GM12878 (cell line): ENCODE measurements at regions not wholly inside any gene's neighbourhood (a gene's known extent, or its start where the extent isn't known, plus 50 kb on each side); places are given as distances from the start of the nearest gene placed in this dataset.

Experiments used
- ATAC-seq: fragments of 200-7000 bp; cut with Tn5 transposase; 3 replicates; pipeline ENCODE4 v1.9.1; 2020; ENCODE audit warnings: mild to moderate bottlenecking, moderate library complexity
- BruUV-seq: library from RNA; stranded (reverse); fragments of 400-500 nt; replicated peaks from 2 replicates; lab custom pipeline; 2021; lab: Mats Ljungman, UMichigan
- CTCF ChIA-PET: fragments of 300-600 bp; sonication (Branson Sonifier 250); formaldehyde crosslinking; extraction: SDS; loops from one replicate; lab custom pipeline; 2021; ENCODE audit warnings: inconsistent platforms; lab: Yijun Ruan, JAX
- POLR2A ChIA-PET: fragments of 350-600 bp; formaldehyde crosslinking; extraction: SDS; loops from one replicate; lab custom pipeline; 2021; ENCODE audit warnings: inconsistent platforms; lab: Charles Lee
- RAD21 ChIA-PET: fragments of 300-600 bp; sonication (Branson Sonifier 250); formaldehyde crosslinking; loops from one replicate; lab custom pipeline; 2023; ENCODE audit warnings: antibody characterized with exemption; ENCODE audit not compliant: unreplicated experiment; lab: Charles Lee
- SMC1A ChIA-PET: fragments of 300-600 bp; sonication (Branson Sonifier 250); formaldehyde crosslinking; loops from one replicate; lab custom pipeline; 2023; ENCODE audit not compliant: unreplicated experiment, uncharacterized antibody; lab: Charles Lee
- DNase-seq: peaks from one replicate; pipeline ENCODE4 v3.0.0-alpha.2; 2011; ENCODE audit warnings: low read depth, low spot score
- FAIRE-seq: peaks from 3 replicates; lab custom pipeline; 2011; peaks lifted over from hg19 to GRCh38; lab: Jason Lieb, UNC
- H2AFZ ChIP-seq: 2 replicates; pipeline ENCODE4 v1.6.0; 2011; ENCODE audit warnings: low read depth, low read length, control low read depth; ENCODE audit not compliant: control insufficient read depth
- H3K27ac ChIP-seq: 2 replicates; pipeline ENCODE4 v1.5.1; 2011; ENCODE audit warnings: control low read depth; ENCODE audit not compliant: control insufficient read depth, insufficient read depth
- H3K27me3 ChIP-seq, 2 experiments: replicated peaks in 1 of 2; 2 replicates each; pipeline versions ENCODE4 v1.6.0 to v1.6.1; 2011; ENCODE audit warnings: low read length in 1 of 2; ENCODE audit not compliant: control insufficient read depth in 2 of 2, insufficient read depth in 2 of 2
- H3K36me3 ChIP-seq, 2 experiments: 2 replicates each; pipeline ENCODE4 v1.5.1; 2011; ENCODE audit warnings: low read length in 1 of 2; ENCODE audit not compliant: control insufficient read depth in 2 of 2, insufficient read depth in 2 of 2
- H3K4me1 ChIP-seq: 2 replicates; pipeline ENCODE4 v1.6.1; 2011; ENCODE audit warnings: mild to moderate bottlenecking, low read length, moderate library complexity, mixed read lengths; ENCODE audit not compliant: control insufficient read depth, insufficient read depth
- H3K4me2 ChIP-seq: 2 replicates; pipeline ENCODE4 v1.6.0; 2011; ENCODE audit warnings: control low read depth; ENCODE audit not compliant: control insufficient read depth, insufficient read depth
- H3K4me3 ChIP-seq: fragments of 200-600 bp; sonication (generic); 2 replicates; pipeline ENCODE4 v1.5.1; 2016
- H3K79me2 ChIP-seq: 2 replicates; pipeline ENCODE4 v1.6.0; 2011; ENCODE audit warnings: low read length; ENCODE audit not compliant: control insufficient read depth, insufficient read depth
- H3K9ac ChIP-seq: 2 replicates; pipeline ENCODE4 v1.8.0; 2011; ENCODE audit warnings: low read length, control low read depth, mixed read lengths; ENCODE audit not compliant: control insufficient read depth, insufficient read depth
- H3K9me3 ChIP-seq: replicated peaks from 3 replicates; pipeline ENCODE4 v1.5.1; 2011; ENCODE audit warnings: mild to moderate bottlenecking, low read length; ENCODE audit not compliant: control insufficient read depth, insufficient read depth
- H4K20me1 ChIP-seq: 2 replicates; pipeline ENCODE4 v1.6.0; 2011; ENCODE audit not compliant: control insufficient read depth, insufficient read depth
- ATF7 ChIP-seq: fragments of 450-650 bp; IDR thresholded peaks from 2 replicates; pipeline ENCODE4 v1.6.1; 2016; ENCODE audit warnings: low read depth, mild to moderate bottlenecking
- CHD4 ChIP-seq: fragments of 200-600 bp; sonication (generic); IDR thresholded peaks from 2 replicates; pipeline ENCODE4 v1.6.1; 2016; ENCODE audit warnings: mild to moderate bottlenecking
- EP300 ChIP-seq, 2 experiments: fragments of 150-350 bp in 1 of 2; IDR thresholded peaks; 2 replicates each; pipeline ENCODE4 v1.6.1; 2011 to 2012; ENCODE audit warnings: low read depth in 2 of 2, low read length in 2 of 2, borderline replicate concordance in 1 of 2, improper control_type of control experiment in 1 of 2, inconsistent platforms in 1 of 2; ENCODE audit not compliant: control insufficient read depth in 1 of 2
- FOXK2 ChIP-seq: fragments of 450-650 bp; IDR thresholded peaks from 2 replicates; pipeline ENCODE4 v1.6.1; 2017; ENCODE audit warnings: mild to moderate bottlenecking, moderate library complexity
- NFYA ChIP-seq: IDR thresholded peaks from 2 replicates; pipeline ENCODE4 v1.6.1; 2011; ENCODE audit warnings: low read depth, mild to moderate bottlenecking, low read length, improper control_type of control experiment, borderline replicate concordance
- RAD21 ChIP-seq: IDR thresholded peaks from 2 replicates; pipeline ENCODE4 v1.6.1; 2011; ENCODE audit warnings: mild to moderate bottlenecking, low read depth, low read length, moderate library complexity; ENCODE audit not compliant: insufficient read depth
- STAT1 ChIP-seq: fragments of 450-650 bp; conservative IDR thresholded peaks from 2 replicates; pipeline ENCODE4 v1.6.1; 2014; ENCODE audit warnings: antibody characterized with exemption, mild to moderate bottlenecking
- TCF12 ChIP-seq: IDR thresholded peaks from 2 replicates; pipeline ENCODE4 v1.6.1; 2011; ENCODE audit warnings: low read depth, mild to moderate bottlenecking, low read length
- YY1 ChIP-seq: IDR thresholded peaks from 2 replicates; pipeline ENCODE4 v1.6.1; 2011; ENCODE audit warnings: low read depth, mild to moderate bottlenecking, low read length
- ZNF24 ChIP-seq: fragments of 450-650 bp; IDR thresholded peaks from 2 replicates; pipeline ENCODE4 v1.6.1; 2017; ENCODE audit warnings: antibody characterized with exemption, mild to moderate bottlenecking
- ZSCAN29 ChIP-seq: fragments of 450-650 bp; IDR thresholded peaks from 2 replicates; pipeline ENCODE4 v1.6.1; 2017; ENCODE audit warnings: mild to moderate bottlenecking, moderate library complexity
- WGBS: methylation state at CpG from one replicate; pipeline ENCODE4 v1.1.6; 2016; ENCODE audit warnings: low lambda C conversion rate; ENCODE audit not compliant: insufficient replicate concordance, insufficient coverage; ENCODE audit errors: missing lambda C conversion rate; 5-methylcytosine and 5-hydroxymethylcytosine counted together
- in situ Hi-C: fragments of 300-500 bp; cut with MboI; formaldehyde crosslinking; loops from 9 replicates; pipeline ENCODE4 v1.14.3; 2018; ENCODE audit warnings: mixed read lengths
- intact Hi-C: fragments of 100-400 bp; cut with micrococcal nuclease; formaldehyde crosslinking; loops from one replicate; pipeline ENCODE4 v1.14.2; 2022; ENCODE audit not compliant: unreplicated experiment
- TF ChIP-seq, protein P1 (sequence below): fragments of 150-350 bp; IDR thresholded peaks from 2 replicates; pipeline ENCODE4 v1.6.1; 2014; ENCODE audit warnings: mild to moderate bottlenecking, low read depth, low read length

DNA sequence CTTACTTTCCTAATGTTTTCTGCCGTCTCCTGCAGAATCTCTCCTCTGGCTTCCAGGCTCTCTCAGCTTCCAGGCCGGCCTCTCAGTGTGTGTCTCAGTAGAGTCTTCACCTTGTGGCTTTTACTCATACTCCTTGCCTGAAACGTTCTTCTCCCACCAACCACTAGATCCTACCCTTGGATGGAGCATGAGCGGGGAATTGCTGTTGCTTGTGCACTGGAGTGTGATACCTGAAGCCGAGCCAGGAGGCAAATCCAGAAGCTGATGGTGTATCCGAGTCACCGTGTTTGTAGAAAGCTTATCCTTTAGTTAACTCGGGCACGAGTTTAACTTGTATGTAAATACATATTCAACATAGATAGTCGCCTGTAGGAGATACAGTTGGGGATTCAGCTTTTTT lies 285.0 kb upstream of the C2CD4B start:
- ChIA-PET POLR2A (no interaction called here), CTCF (no interaction called here), SMC1A (interaction anchor here (1.2 kb wide), 1 partner anchor 19 kb away, joined by 3 read pairs; no protein-coding TSS in a partner anchor), RAD21 (no interaction called here)
- WGBS, result 44% methylated on average over 10 of the region's 10 CpGs
- H4K20me1 ChIP-seq, result no peaks in the 10 kb centered on the region
- peaks cover 0 to 2% of the 10 kb centered on the region in 2 experiments; a peak in 1 of 4 replicates for H3K27me3 ChIP-seq
- H3K4me2 ChIP-seq, result no peak overlapping the region
- no peak overlapping the region for H3K27ac ChIP-seq
- no peaks in the 10 kb centered on the region for H3K79me2 ChIP-seq
- H3K9me3 ChIP-seq, result no peaks in the 10 kb centered on the region
- no peak overlapping the region for H3K4me3 ChIP-seq
- H3K9ac ChIP-seq, result no peak overlapping the region
- no peak overlapping the region for H2AFZ ChIP-seq
- intact Hi-C loops (no loop called here), in situ Hi-C loops (no loop called here)
- no peaks in the 10 kb centered on the region for H3K4me1 ChIP-seq
- no peaks in the 10 kb centered on the region for H3K36me3 ChIP-seq
- DNase-seq, result no peak
- no peak for FAIRE-seq
- no peak for ATAC-seq
- TF ChIP-seq, protein P1, sequence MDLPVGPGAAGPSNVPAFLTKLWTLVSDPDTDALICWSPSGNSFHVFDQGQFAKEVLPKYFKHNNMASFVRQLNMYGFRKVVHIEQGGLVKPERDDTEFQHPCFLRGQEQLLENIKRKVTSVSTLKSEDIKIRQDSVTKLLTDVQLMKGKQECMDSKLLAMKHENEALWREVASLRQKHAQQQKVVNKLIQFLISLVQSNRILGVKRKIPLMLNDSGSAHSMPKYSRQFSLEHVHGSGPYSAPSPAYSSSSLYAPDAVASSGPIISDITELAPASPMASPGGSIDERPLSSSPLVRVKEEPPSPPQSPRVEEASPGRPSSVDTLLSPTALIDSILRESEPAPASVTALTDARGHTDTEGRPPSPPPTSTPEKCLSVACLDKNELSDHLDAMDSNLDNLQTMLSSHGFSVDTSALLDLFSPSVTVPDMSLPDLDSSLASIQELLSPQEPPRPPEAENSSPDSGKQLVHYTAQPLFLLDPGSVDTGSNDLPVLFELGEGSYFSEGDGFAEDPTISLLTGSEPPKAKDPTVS, result no peak
- TF ChIP-seq RAD21 (no peak), CHD4 (no peak), FOXK2 (no peak), NFYA (no peak), ATF7 (no peak), ZSCAN29 (no peak)
- BruUV-seq, result no TSS peak

GRCh38 chr15:62452026-62452425 lies 286.9 kb upstream of the C2CD4B start:
- H3K4me2 ChIP-seq, result no peak overlapping the region
- H3K79me2 ChIP-seq, result no peaks in the 10 kb centered on the region
- DNase-seq, result no peak
- intact Hi-C loops, result no loop called here
- H3K9ac ChIP-seq, result no peak overlapping the region
- no peaks in the 10 kb centered on the region for H3K9me3 ChIP-seq
- TF ChIP-seq YY1, result no peak
- TF ChIP-seq STAT1, result no peak
- TF ChIP-seq TCF12, result no peak
- TF ChIP-seq EP300 (IDR thresholded peaks at IDR 0.05; ENCODE audit: borderline replicate concordance in 1 of 2, control insufficient read depth in 1 of 2, low read depth in 2 of 2, low read length in 2 of 2), result no peak
- no peak for TF ChIP-seq ZNF24
- TF ChIP-seq, all 136 proteins: peak for 0
- Histone ChIP-seq H3K27ac (no peak overlapping the region), H3K27me3 (peaks cover 0 to 2% of the 10 kb centered on the region in 2 experiments; a peak in 1 of 4 replicates), H4K20me1 (no peaks in the 10 kb centered on the region), H3K4me3 (no peak overlapping the region), H3K4me1 (no peaks in the 10 kb centered on the region), H2AFZ (no peak overlapping the region), H3K36me3 (no peaks in the 10 kb centered on the region)
- 45% methylated on average over 9 of the region's 9 CpGs for WGBS
- in situ Hi-C loops, result no loop called here
- BruUV-seq, result no TSS peak
- ChIA-PET POLR2A (no interaction called here), RAD21 (no interaction called here), SMC1A (no interaction called here), CTCF (no interaction called here)
- ATAC-seq (no peak), FAIRE-seq (no peak)
